ENCODE measurements at regions not wholly inside any gene's neighbourhood (a gene's known extent, or its start where the extent isn't known, plus 50 kb on each side); places are given as distances from the start of the nearest gene placed in this dataset.

DNA sequence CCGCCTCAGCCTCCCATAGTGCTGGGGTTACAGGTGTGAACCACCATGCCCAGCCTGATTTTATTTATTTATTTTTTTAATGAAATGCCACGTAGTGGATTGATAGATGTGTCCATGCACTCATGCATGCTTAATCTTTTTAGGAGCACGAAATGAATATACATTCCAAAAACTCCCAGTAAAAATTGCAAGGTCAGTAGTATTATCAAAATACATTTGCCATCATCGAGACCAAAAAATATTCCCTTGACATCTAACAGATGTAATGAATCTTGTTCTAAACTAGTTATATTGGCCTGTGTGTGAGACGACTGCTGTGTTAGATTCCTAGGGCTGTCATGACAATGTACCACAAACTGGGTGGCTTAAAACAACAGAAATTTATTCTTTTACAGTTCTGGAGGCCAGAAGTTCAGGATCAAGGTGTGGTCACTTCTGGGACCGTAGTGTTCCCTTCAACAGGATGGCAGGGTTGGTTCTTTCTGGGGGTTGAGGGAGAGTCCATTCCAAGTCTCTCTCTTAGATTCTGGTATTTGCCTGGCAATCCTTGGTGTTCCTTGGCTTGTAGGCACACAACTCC is 56.1 kb upstream of the UBL3 start:
- H3K4me1 ChIP-seq: no peaks in the 10 kb centered on the region
- 88 to 95% methylated on average over 6 of the region's 6 CpGs for WGBS, 2 donors
- intact Hi-C loops (cut with DNase I; ENCODE audit: low total_unique reads): no loop called here
- H3K27ac ChIP-seq: no peak overlapping the region
- H3K27me3 ChIP-seq: no peaks in the 10 kb centered on the region
- no peak overlapping the region for H3K4me3 ChIP-seq
- H3K36me3 ChIP-seq (ENCODE audit: low read depth, missing control alignments): no peaks in the 10 kb centered on the region
- DNase-seq: no peak
- H3K9me3 ChIP-seq: no peaks in the 10 kb centered on the region
- TF ChIP-seq, protein P1, sequence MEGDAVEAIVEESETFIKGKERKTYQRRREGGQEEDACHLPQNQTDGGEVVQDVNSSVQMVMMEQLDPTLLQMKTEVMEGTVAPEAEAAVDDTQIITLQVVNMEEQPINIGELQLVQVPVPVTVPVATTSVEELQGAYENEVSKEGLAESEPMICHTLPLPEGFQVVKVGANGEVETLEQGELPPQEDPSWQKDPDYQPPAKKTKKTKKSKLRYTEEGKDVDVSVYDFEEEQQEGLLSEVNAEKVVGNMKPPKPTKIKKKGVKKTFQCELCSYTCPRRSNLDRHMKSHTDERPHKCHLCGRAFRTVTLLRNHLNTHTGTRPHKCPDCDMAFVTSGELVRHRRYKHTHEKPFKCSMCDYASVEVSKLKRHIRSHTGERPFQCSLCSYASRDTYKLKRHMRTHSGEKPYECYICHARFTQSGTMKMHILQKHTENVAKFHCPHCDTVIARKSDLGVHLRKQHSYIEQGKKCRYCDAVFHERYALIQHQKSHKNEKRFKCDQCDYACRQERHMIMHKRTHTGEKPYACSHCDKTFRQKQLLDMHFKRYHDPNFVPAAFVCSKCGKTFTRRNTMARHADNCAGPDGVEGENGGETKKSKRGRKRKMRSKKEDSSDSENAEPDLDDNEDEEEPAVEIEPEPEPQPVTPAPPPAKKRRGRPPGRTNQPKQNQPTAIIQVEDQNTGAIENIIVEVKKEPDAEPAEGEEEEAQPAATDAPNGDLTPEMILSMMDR (IDR thresholded peaks at IDR 0.05): no peak
- TF ChIP-seq POLR2A (IDR thresholded peaks at IDR 0.05): no peak

DNA sequence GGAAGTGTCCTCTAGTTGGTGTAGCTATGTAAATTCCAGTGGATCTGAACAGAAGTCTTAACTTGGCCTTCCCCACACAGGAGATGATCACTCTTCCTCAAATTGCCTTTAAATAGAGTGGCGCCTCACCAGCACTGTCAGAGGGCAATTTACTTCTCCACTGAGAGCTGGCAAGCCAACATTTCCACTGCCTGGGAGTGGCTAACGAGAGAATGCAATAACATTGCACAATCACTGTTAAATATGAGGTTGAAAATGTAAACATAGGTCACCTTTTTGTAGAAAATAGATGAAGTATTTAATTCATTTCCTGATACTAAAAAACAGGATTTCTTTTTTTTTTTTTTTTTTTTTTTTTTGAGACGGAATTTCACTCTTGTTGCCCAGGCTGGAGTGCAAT is 55.4 kb upstream of the UBL3 start:
- DNase-seq: peak; percentile 25
- Histone ChIP-seq H3K4me3 (no peak overlapping the region), H3K4me1 (no peaks in the 10 kb centered on the region), H3K27me3 (no peaks in the 10 kb centered on the region), H3K9me3 (no peaks in the 10 kb centered on the region), H3K27ac (no peak overlapping the region), H3K36me3 (ENCODE audit: low read depth, missing control alignments) (no peaks in the 10 kb centered on the region)
- TF ChIP-seq, protein P1 (IDR thresholded peaks at IDR 0.05): no peak
- no peak for TF ChIP-seq POLR2A (IDR thresholded peaks at IDR 0.05)
- WGBS, 2 donors: 90 to 93% methylated on average over 3 of the region's 3 CpGs
- intact Hi-C loops (cut with DNase I; ENCODE audit: low total_unique reads): no loop called here

DNA sequence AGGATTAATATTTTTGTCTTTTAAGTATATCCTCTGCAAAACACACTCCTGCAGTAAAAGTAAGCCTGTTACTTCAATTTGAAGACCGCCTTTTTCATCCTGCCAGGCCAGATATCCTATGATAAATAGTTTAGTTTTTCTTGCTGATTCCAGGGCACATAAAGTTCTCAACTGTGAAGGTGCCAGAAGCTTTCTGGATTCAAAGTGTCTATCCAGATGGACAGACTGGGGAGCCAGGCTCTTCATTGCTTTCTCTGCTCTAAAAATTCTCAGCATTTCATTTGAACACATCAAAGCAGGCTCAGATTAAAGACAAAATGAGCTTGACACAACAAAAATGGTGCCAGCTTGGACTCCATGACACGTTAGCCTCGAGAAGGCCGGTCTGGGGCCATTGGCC is 53.6 kb upstream of the UBL3 start:
- H3K27me3 ChIP-seq: no peaks in the 10 kb centered on the region
- WGBS, 2 donors: 79 to 84% methylated on average over 3 to 4 of the region's 4 CpGs
- no peaks in the 10 kb centered on the region for H3K36me3 ChIP-seq (ENCODE audit: low read depth, missing control alignments)
- H3K9me3 ChIP-seq: no peaks in the 10 kb centered on the region
- H3K27ac ChIP-seq: no peak overlapping the region
- no peaks in the 10 kb centered on the region for H3K4me1 ChIP-seq
- DNase-seq: no peak
- intact Hi-C loops (cut with DNase I; ENCODE audit: low total_unique reads): no loop called here
- TF ChIP-seq POLR2A (IDR thresholded peaks at IDR 0.05): no peak
- TF ChIP-seq, protein P1 (IDR thresholded peaks at IDR 0.05): no peak
- no peak overlapping the region for H3K4me3 ChIP-seq

DNA sequence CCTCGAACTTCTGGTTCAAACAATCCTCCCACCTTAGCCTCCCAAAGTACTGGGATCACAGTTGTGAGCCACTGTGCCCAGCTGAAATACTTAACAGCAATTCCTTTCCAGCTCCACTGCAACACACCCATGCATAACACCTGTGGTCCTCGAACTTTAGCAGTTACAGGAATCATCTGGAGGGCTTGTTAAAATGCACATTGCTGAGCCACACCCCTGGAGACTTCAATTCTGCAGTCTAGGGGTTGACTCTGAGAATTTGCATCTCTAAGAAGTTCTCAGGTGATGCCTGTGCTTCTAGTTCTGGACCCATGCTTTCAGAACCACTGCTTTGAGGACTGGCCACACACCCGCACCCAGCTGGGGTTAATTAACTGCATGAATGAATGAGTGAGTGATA is 53.1 kb upstream of the UBL3 start:
- no peak for DNase-seq
- no peak for TF ChIP-seq POLR2A (IDR thresholded peaks at IDR 0.05)
- TF ChIP-seq, protein P1 (IDR thresholded peaks at IDR 0.05): no peak
- H3K4me1 ChIP-seq: no peaks in the 10 kb centered on the region
- H3K36me3 ChIP-seq (ENCODE audit: low read depth, missing control alignments): no peaks in the 10 kb centered on the region
- H3K4me3 ChIP-seq: no peak overlapping the region
- intact Hi-C loops (cut with DNase I; ENCODE audit: low total_unique reads): no loop called here
- no peak overlapping the region for H3K27ac ChIP-seq
- no peaks in the 10 kb centered on the region for H3K9me3 ChIP-seq
- no peaks in the 10 kb centered on the region for H3K27me3 ChIP-seq
- 84 to 95% methylated on average over 3 of the region's 3 CpGs for WGBS, 2 donors

DNA sequence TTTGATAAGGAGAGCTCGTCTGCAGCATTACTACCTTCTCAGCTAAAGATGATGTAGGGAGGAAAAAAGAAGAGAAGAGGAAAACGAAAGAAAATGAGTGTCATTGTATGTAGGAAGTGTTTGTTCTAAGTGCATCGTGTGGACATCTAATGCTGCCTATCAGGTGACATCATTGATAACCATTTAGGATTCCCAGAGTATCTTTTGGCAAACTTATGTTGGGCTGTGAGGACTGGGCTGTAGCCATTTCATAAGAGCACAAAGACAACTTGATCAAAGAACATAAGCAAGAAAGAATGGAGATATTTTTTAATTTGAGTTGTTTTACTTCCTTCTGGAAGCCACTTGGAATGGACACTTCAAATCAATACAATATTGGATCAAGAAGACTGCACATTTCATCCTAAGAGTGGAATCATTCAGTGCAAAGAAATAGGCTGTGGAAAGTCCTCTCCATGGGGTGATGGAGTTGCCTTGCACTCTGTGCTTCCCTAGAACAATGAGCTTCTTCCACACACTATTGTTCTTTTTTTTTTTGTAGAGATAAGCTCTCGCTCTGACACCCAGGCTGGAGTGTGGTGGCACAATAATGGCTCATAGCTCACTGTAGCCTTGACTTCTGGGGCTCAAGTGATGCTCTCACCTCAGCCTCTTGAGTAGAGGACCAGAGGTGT is 52.4 kb upstream of the UBL3 start:
- DNase-seq: no peak
- no peaks in the 10 kb centered on the region for H3K9me3 ChIP-seq
- intact Hi-C loops (cut with DNase I; ENCODE audit: low total_unique reads): no loop called here
- TF ChIP-seq POLR2A (IDR thresholded peaks at IDR 0.05): no peak
- TF ChIP-seq, protein P1 (IDR thresholded peaks at IDR 0.05): no peak
- no peaks in the 10 kb centered on the region for H3K27me3 ChIP-seq
- H3K27ac ChIP-seq: no peak overlapping the region
- no peak overlapping the region for H3K4me3 ChIP-seq
- no peaks in the 10 kb centered on the region for H3K36me3 ChIP-seq (ENCODE audit: low read depth, missing control alignments)
- WGBS, 2 donors: 31 to 50% methylated on average over 4 of the region's 4 CpGs
- no peaks in the 10 kb centered on the region for H3K4me1 ChIP-seq
